ENCODE measurements at regions not wholly inside any gene's neighbourhood (a gene's known extent, or its start where the extent isn't known, plus 50 kb on each side); places are given as distances from the start of the nearest gene placed in this dataset.

GRCh38 chr5:67259548-67260215 lies 63.1 kb upstream of the CD180 start:
- no peak for DNase-seq (ENCODE audit: low spot score)
- TF ChIP-seq, protein P1, sequence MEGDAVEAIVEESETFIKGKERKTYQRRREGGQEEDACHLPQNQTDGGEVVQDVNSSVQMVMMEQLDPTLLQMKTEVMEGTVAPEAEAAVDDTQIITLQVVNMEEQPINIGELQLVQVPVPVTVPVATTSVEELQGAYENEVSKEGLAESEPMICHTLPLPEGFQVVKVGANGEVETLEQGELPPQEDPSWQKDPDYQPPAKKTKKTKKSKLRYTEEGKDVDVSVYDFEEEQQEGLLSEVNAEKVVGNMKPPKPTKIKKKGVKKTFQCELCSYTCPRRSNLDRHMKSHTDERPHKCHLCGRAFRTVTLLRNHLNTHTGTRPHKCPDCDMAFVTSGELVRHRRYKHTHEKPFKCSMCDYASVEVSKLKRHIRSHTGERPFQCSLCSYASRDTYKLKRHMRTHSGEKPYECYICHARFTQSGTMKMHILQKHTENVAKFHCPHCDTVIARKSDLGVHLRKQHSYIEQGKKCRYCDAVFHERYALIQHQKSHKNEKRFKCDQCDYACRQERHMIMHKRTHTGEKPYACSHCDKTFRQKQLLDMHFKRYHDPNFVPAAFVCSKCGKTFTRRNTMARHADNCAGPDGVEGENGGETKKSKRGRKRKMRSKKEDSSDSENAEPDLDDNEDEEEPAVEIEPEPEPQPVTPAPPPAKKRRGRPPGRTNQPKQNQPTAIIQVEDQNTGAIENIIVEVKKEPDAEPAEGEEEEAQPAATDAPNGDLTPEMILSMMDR (IDR thresholded peaks at IDR 0.05): no peak
- H3K4me3 ChIP-seq: no peak overlapping the region
- no peak overlapping the region for H3K27ac ChIP-seq

DNA sequence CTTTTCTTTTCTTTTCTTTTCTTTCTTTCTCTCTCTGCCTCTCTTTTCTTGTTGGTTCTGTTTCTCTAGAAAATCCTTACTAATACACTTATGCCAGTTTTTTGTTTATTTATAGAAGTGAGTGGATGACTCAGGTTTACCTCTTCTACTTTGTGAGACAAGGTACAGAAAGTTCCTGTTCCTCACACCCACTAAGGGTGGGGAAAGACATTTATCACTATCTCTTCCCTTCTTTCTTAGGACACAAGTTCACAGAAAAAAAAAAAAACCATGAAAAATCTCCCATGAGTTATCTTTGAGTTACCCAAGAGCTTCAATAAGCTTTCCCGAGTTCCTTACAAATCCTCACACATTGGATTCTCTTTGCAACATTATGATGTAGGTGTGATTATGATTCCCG lies 60.9 kb upstream of the CD180 start:
- no peak for DNase-seq (ENCODE audit: low spot score)
- no peak overlapping the region for H3K27ac ChIP-seq
- no peak overlapping the region for H3K4me3 ChIP-seq
- TF ChIP-seq, protein P1 (IDR thresholded peaks at IDR 0.05): no peak

- DNase-seq (ENCODE audit: low spot score): no peak
- TF ChIP-seq, protein P1 (IDR thresholded peaks at IDR 0.05): no peak
- H3K27ac ChIP-seq: no peak overlapping the region
- no peak overlapping the region for H3K4me3 ChIP-seq
Observed at GRCh38 chr5:67257077-67257476, 60.5 kb upstream of the CD180 start.

DNA sequence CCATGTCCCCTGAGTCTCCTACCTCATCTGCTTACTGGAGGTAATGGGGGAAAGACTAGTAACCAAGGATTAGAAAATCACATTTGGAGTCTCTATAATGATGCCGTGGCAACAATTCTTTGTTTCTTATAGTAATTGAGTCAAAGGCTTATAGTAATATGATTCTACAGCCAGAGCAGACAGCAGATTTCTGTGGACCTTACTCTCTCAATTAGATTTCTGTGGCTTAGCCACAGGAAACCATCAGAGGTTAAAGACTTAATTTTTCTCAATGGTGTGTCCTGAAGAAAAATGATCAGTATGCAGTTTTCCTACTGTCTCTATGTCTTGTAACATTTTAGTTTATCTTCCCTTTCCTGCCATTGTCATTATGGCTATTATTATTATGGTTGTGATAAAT lies 59.3 kb upstream of the CD180 start:
- Histone ChIP-seq H3K27ac (peak overlapping the region in 1 of 2 donors; percentile 5), H3K4me3 (no peak overlapping the region)
- TF ChIP-seq, protein P1 (IDR thresholded peaks at IDR 0.05): no peak
- DNase-seq (ENCODE audit: low spot score): no peak

- Histone ChIP-seq H3K27ac (peak overlapping the region in 1 of 2 donors; percentile 19), H3K4me3 (no peak overlapping the region)
- TF ChIP-seq, protein P1 (IDR thresholded peaks at IDR 0.05): no peak
- DNase-seq (ENCODE audit: low spot score): no peak
Observed at GRCh38 chr5:67253911-67254310, 57.3 kb upstream of the CD180 start.

GRCh38 chr5:67249590-67249895 lies 52.9 kb upstream of the CD180 start:
- TF ChIP-seq, protein P1 (IDR thresholded peaks at IDR 0.05): no peak
- no peak for DNase-seq (ENCODE audit: low spot score)
- Histone ChIP-seq H3K4me3 (no peak overlapping the region), H3K27ac (peak overlapping the region; percentile 55 to 84)
